ENCODE measurements at regions not wholly inside any gene's neighbourhood (a gene's known extent, or its start where the extent isn't known, plus 50 kb on each side); places are given as distances from the start of the nearest gene placed in this dataset.

DNA sequence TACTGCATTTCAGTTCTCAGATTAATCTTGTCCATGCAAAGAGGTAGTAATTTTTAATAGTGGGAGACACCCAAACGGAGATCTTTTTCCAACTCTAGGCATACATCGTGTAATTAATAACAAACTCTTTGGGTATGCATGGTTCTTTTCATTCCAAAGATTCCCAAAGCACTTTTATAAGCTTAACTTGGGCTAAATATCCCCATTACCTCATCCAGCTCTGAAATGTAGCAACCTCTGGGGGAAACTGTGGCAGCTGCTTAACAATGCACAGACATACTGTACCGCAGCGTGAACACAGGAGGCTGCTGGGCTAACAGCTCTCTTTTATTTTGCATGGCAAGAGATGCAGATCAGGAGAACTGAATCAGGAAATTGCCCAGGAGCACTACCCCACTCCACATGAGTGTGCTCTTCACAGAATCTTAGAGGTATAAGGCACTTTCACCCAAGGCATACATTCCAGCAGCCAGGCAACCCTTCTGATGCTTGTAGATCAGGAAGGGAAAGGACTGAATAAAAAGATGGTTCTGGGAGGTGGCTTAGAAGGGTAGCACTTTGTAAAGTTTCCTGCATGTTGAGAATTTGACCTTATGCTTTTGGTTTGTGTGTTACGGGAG lies 114.4 kb upstream of the GLI3 start:
- Histone ChIP-seq H3T11ph (ENCODE audit: low read length) (no peak overlapping the region), H4K5ac (ENCODE audit: insufficient read length, low read depth, low read length) (no peak overlapping the region), H3K27ac (ENCODE audit: insufficient read length, low read depth, low read length) (no peak overlapping the region), H4K20me1 (ENCODE audit: control insufficient read depth, insufficient read depth, insufficient read length) (no peaks in the 10 kb centered on the region), H4K8ac (replicated peaks; ENCODE audit: insufficient read length, low read depth, low read length) (no peak overlapping the region), H2AFZ (ENCODE audit: low read length) (no peak overlapping the region), H3K4ac (ENCODE audit: low read depth, low read length) (no peak overlapping the region), H3K4me1 (ENCODE audit: insufficient read depth, low read length) (peaks cover 4% of the 10 kb centered on the region), H3K23ac (ENCODE audit: insufficient read length, low read depth, low read length) (no peak overlapping the region), H2BK20ac (ENCODE audit: low read depth, low read length, poor library complexity, severe bottlenecking) (no peak overlapping the region), H3K79me1 (ENCODE audit: insufficient read depth, low read depth, low read length, poor library complexity, severe bottlenecking) (no peaks in the 10 kb centered on the region), H2AK5ac (ENCODE audit: insufficient read length, low read length) (no peak overlapping the region), H3K27me3 (ENCODE audit: insufficient read depth, low read length) (no peaks in the 10 kb centered on the region; the same call in 1 of the 2 replicates), H2BK120ac (ENCODE audit: low read depth, low read length, poor library complexity, severe bottlenecking) (no peak overlapping the region), H2BK12ac (ENCODE audit: insufficient read length, low read depth, low read length) (no peak overlapping the region), H3K14ac (ENCODE audit: insufficient read depth, low read length) (no peak overlapping the region), H3K9me3 (ENCODE audit: control insufficient read depth, low read depth, low read length) (no peaks in the 10 kb centered on the region), H2BK15ac (ENCODE audit: low read depth, low read length) (no peak overlapping the region), H3K4me2 (ENCODE audit: insufficient read depth, insufficient read length, low read length) (no peak overlapping the region), H3K79me2 (ENCODE audit: insufficient read depth, low read length) (no peaks in the 10 kb centered on the region), H3K56ac (ENCODE audit: insufficient read length, low read depth, low read length) (no peak overlapping the region), H3K18ac (ENCODE audit: insufficient read length, low read depth, low read length) (no peak overlapping the region), H3K9ac (ENCODE audit: extremely low read depth, insufficient read length, low read length) (no peak overlapping the region), H3K23me2 (ENCODE audit: insufficient read length, low read depth, low read length, poor library complexity, severe bottlenecking) (no peaks in the 10 kb centered on the region), H2BK5ac (ENCODE audit: insufficient read length, low read length) (no peak overlapping the region), H4K91ac (ENCODE audit: insufficient read length, low read depth, low read length) (no peak overlapping the region)
- no peak for DNase-seq
- no CpG with 5 or more reads among the region's 5 CpGs for WGBS (ENCODE audit: extremely low coverage, insufficient read length, low lambda C conversion rate)
- no peak overlapping the region for H3K27ac Mint-ChIP-seq
- H3K9me3 Mint-ChIP-seq = no peaks in the 10 kb centered on the region
- no peak overlapping the region for H3K4me3 Mint-ChIP-seq
- H3K4me1 Mint-ChIP-seq = peaks cover 14 to 15% of the 10 kb centered on the region in 2 experiments
- no peak for TF ChIP-seq CTCF (conservative IDR thresholded peaks at IDR 0.05)
- H3K27me3 Mint-ChIP-seq (ENCODE audit: low read depth) = no peaks in the 10 kb centered on the region
- no peaks in the 10 kb centered on the region for H3K36me3 Mint-ChIP-seq (ENCODE audit: insufficient read depth in 1 of 3, low read depth in 3 of 3)
